DOHH2 (cell line): ENCODE measurements at regions not wholly inside any gene's neighbourhood (a gene's known extent, or its start where the extent isn't known, plus 50 kb on each side); places are given as distances from the start of the nearest gene placed in this dataset.

ENCODE experiments used
- H3F3A ChIP-seq: fragments of 200-600 bp; sonication (generic), shearing (Covaris generic); 2 replicates; pipeline ENCODE4 v1.6.0; 2016; ENCODE audit warnings: antibody characterized with exemption, mild to moderate bottlenecking; ENCODE audit not compliant: control insufficient read depth, insufficient read depth
- H3K27ac ChIP-seq: fragments of 200-600 bp; sonication (generic); 2 replicates; pipeline ENCODE4 v1.5.1; 2014; ENCODE audit warnings: low read depth, mild to moderate bottlenecking, low read length, moderate library complexity
- H3K27me3 ChIP-seq: fragments of 200-600 bp; sonication (generic); 2 replicates; pipeline ENCODE4 v1.6.1; 2014; ENCODE audit warnings: mild to moderate bottlenecking, low read length, mixed read lengths; ENCODE audit not compliant: control insufficient read depth
- H3K36me3 ChIP-seq: fragments of 200-600 bp; sonication (generic); 2 replicates; pipeline ENCODE4 v1.6.1; 2014; ENCODE audit warnings: mild to moderate bottlenecking, low read length, moderate library complexity, mixed read lengths; ENCODE audit not compliant: control insufficient read depth
- H3K4me1 ChIP-seq: fragments of 200-600 bp; sonication (generic); 2 replicates; pipeline ENCODE4 v1.6.1; 2014; ENCODE audit warnings: mild to moderate bottlenecking, low read length, mixed read lengths; ENCODE audit not compliant: control insufficient read depth
- H3K4me2 ChIP-seq: fragments of 200-600 bp; sonication (generic); 2 replicates; pipeline ENCODE4 v1.6.0; 2014; ENCODE audit warnings: mild to moderate bottlenecking, low read length, moderate library complexity
- H3K4me3 ChIP-seq: fragments of 200-600 bp; sonication (generic); 2 replicates; pipeline ENCODE4 v1.5.1; 2014; ENCODE audit warnings: mild to moderate bottlenecking, low read length, mixed read lengths
- H3K79me2 ChIP-seq: fragments of 200-600 bp; sonication (generic); 2 replicates; pipeline ENCODE4 v1.6.1; 2014; ENCODE audit warnings: mild to moderate bottlenecking, low read length, mixed read lengths; ENCODE audit not compliant: control insufficient read depth
- H3K9me2 ChIP-seq: fragments of 200-600 bp; sonication (generic); replicated peaks from 2 replicates; pipeline ENCODE4 v1.6.1; 2014; ENCODE audit warnings: mild to moderate bottlenecking, low read length, mixed read lengths; ENCODE audit not compliant: control insufficient read depth
- H3K9me3 ChIP-seq: fragments of 200-600 bp; sonication (generic); 2 replicates; pipeline ENCODE4 v1.6.1; 2014; ENCODE audit warnings: antibody characterized with exemption, low read length, mixed read lengths; ENCODE audit not compliant: control insufficient read depth, insufficient read depth
- H4K20me1 ChIP-seq: fragments of 200-600 bp; sonication (generic); 2 replicates; pipeline ENCODE4 v1.6.0; 2014; ENCODE audit warnings: low read depth, mild to moderate bottlenecking, antibody characterized with exemption, low read length, moderate library complexity; ENCODE audit not compliant: control insufficient read depth, insufficient read depth
- CTCF ChIP-seq: fragments of 200-600 bp; sonication (generic); IDR thresholded peaks from one replicate; pipeline ENCODE4 v1.5.1; 2014; ENCODE audit warnings: antibody characterized with exemption, mild to moderate bottlenecking, low read depth, low read length; ENCODE audit not compliant: poor library complexity, severe bottlenecking
- EZH2phosphoT487 ChIP-seq: fragments of 200-600 bp; sonication (generic); IDR thresholded peaks from 2 replicates; pipeline ENCODE4 v1.6.1; 2017; ENCODE audit warnings: borderline replicate concordance, mild to moderate bottlenecking, antibody characterized with exemption, low read length, moderate library complexity, mixed read lengths

GRCh38 chr6:125679128-125679527 is 70.3 kb upstream of the HEY2 start:
- Histone ChIP-seq H4K20me1 (no peaks in the 10 kb centered on the region), H3K79me2 (no peaks in the 10 kb centered on the region), H3K9me3 (no peaks in the 10 kb centered on the region), H3K27me3 (no peaks in the 10 kb centered on the region; the same call in 1 of the 2 replicates), H3K4me3 (no peak overlapping the region), H3K4me1 (peaks cover 6% of the 10 kb centered on the region), H3K36me3 (no peaks in the 10 kb centered on the region), H3K27ac (no peak overlapping the region), H3K4me2 (no peak overlapping the region), H3F3A (no peaks in the 10 kb centered on the region), H3K9me2 (no peaks in the 10 kb centered on the region)
- TF ChIP-seq EZH2phosphoT487: no peak
- TF ChIP-seq CTCF: no peak

- no peaks in the 10 kb centered on the region for H4K20me1 ChIP-seq
- no peaks in the 10 kb centered on the region for H3K9me2 ChIP-seq
- no peak overlapping the region for H3K27ac ChIP-seq
- H3K79me2 ChIP-seq: no peaks in the 10 kb centered on the region
- no peak for TF ChIP-seq CTCF
- no peak for TF ChIP-seq EZH2phosphoT487
- no peaks in the 10 kb centered on the region for H3K36me3 ChIP-seq
- H3K9me3 ChIP-seq: no peaks in the 10 kb centered on the region
- H3K4me1 ChIP-seq: peaks cover 6% of the 10 kb centered on the region
- H3F3A ChIP-seq: no peaks in the 10 kb centered on the region
- H3K4me2 ChIP-seq: no peak overlapping the region
- no peaks in the 10 kb centered on the region; the same call in 1 of the 2 replicates for H3K27me3 ChIP-seq
- H3K4me3 ChIP-seq: no peak overlapping the region
These were observed 69.8 kb upstream of the HEY2 start for GRCh38 chr6:125679651-125680050.

GRCh38 chr6:125682939-125683338 is 66.5 kb upstream of the HEY2 start:
- TF ChIP-seq EZH2phosphoT487 (no peak), CTCF (no peak)
- H3K4me2 ChIP-seq: no peak overlapping the region
- no peak overlapping the region for H3K4me3 ChIP-seq
- no peak overlapping the region for H3K27ac ChIP-seq
- H3K79me2 ChIP-seq: no peaks in the 10 kb centered on the region
- no peaks in the 10 kb centered on the region for H4K20me1 ChIP-seq
- H3F3A ChIP-seq: no peaks in the 10 kb centered on the region
- no peaks in the 10 kb centered on the region for H3K36me3 ChIP-seq
- no peaks in the 10 kb centered on the region for H3K9me3 ChIP-seq
- H3K9me2 ChIP-seq: no peaks in the 10 kb centered on the region
- peaks cover 6% of the 10 kb centered on the region for H3K4me1 ChIP-seq
- no peaks in the 10 kb centered on the region for H3K27me3 ChIP-seq

GRCh38 chr6:125688138-125688537 is 61.3 kb upstream of the HEY2 start:
- H3K4me3 ChIP-seq: no peak overlapping the region
- no peaks in the 10 kb centered on the region for H3K9me2 ChIP-seq
- H3K4me1 ChIP-seq: no peaks in the 10 kb centered on the region
- no peak overlapping the region for H3K27ac ChIP-seq
- TF ChIP-seq CTCF (no peak), EZH2phosphoT487 (no peak)
- no peaks in the 10 kb centered on the region for H3K27me3 ChIP-seq
- no peak overlapping the region for H3K4me2 ChIP-seq
- no peaks in the 10 kb centered on the region for H3K79me2 ChIP-seq
- no peaks in the 10 kb centered on the region for H3K36me3 ChIP-seq
- no peaks in the 10 kb centered on the region for H4K20me1 ChIP-seq
- 0 out of 2 replicates have a peak, but pooled peaks cover under 1% of the 10 kb centered on the region for H3K9me3 ChIP-seq
- no peaks in the 10 kb centered on the region for H3F3A ChIP-seq
